ENCODE measurements at regions not wholly inside any gene's neighbourhood (a gene's known extent, or its start where the extent isn't known, plus 50 kb on each side); places are given as distances from the start of the nearest gene placed in this dataset.

- TF ChIP-seq REST (IDR thresholded peaks at IDR 0.05; ENCODE audit: unreplicated experiment) (no peak), EZH2 (IDR thresholded peaks at IDR 0.05; ENCODE audit: low read depth, unreplicated experiment) (no peak), CTCF (conservative IDR thresholded peaks at IDR 0.05; ENCODE audit: low read depth in 2 of 2) (no peak), ETS1 (IDR thresholded peaks at IDR 0.05) (no peak), ZNF114 (CRISPR knock-in tag; IDR thresholded peaks at IDR 0.05) (no peak), JUNB (IDR thresholded peaks at IDR 0.05; ENCODE audit: unreplicated experiment) (no peak)
These were observed 149.2 kb upstream of the TOX3 start (continued) for GRCh38 chr16:52696126-52696525.

GRCh38 chr16:52690468-52690867 lies 143.5 kb upstream of the TOX3 start:
- Histone ChIP-seq H3K27ac (ENCODE audit: low read depth) (no peak overlapping the region), H3K9me2 (ENCODE audit: insufficient read depth) (peaks cover 11% of the 10 kb centered on the region; the same call in 1 of the 2 replicates), H3K36me3 (ENCODE audit: insufficient read depth) (no peaks in the 10 kb centered on the region), H3K79me2 (replicated peaks; ENCODE audit: insufficient read depth) (no peaks in the 10 kb centered on the region), H3F3A (replicated peaks; ENCODE audit: low read depth) (no peaks in the 10 kb centered on the region), H4K20me1 (replicated peaks; ENCODE audit: insufficient read depth) (no peaks in the 10 kb centered on the region), H3K27me3 (ENCODE audit: insufficient read depth) (no peaks in the 10 kb centered on the region), H2AFZ (no peak overlapping the region), H3K4me1 (ENCODE audit: insufficient read depth) (no peaks in the 10 kb centered on the region), H3K4me2 (no peak overlapping the region), H3K4me3 (no peak overlapping the region)
- H3K27ac Mint-ChIP-seq, result no peak overlapping the region
- ATAC-seq (no peak), DNase-seq (ENCODE audit: low spot score) (no peak)
- H3K9me3 Mint-ChIP-seq, result peaks cover 18% of the 10 kb centered on the region
- H3K27me3 Mint-ChIP-seq (ENCODE audit: insufficient read depth, low read depth, poor library complexity), result no peaks in the 10 kb centered on the region
- peaks cover 12% of the 10 kb centered on the region; the same call in 1 of the 3 replicates for H3K36me3 Mint-ChIP-seq (ENCODE audit: low read depth)
- H3K4me1 Mint-ChIP-seq, result no peaks in the 10 kb centered on the region
- no peak overlapping the region for H3K4me3 Mint-ChIP-seq
- TF ChIP-seq REST (IDR thresholded peaks at IDR 0.05; ENCODE audit: unreplicated experiment) (no peak), ETS1 (IDR thresholded peaks at IDR 0.05) (no peak), EZH2 (IDR thresholded peaks at IDR 0.05; ENCODE audit: low read depth, unreplicated experiment) (no peak), ZNF331 (CRISPR knock-in tag; IDR thresholded peaks at IDR 0.05; ENCODE audit: low read depth) (no peak), CREB1 (CRISPR knock-in tag; IDR thresholded peaks at IDR 0.05; ENCODE audit: low read depth) (no peak), NANOG (IDR thresholded peaks at IDR 0.05; ENCODE audit: borderline replicate concordance) (no peak), ZNF114 (CRISPR knock-in tag; IDR thresholded peaks at IDR 0.05) (no peak), JUNB (IDR thresholded peaks at IDR 0.05; ENCODE audit: unreplicated experiment) (no peak)

Data from GM23338 (cell line).